H1 (cell line): ENCODE measurements at regions not wholly inside any gene's neighbourhood (a gene's known extent, or its start where the extent isn't known, plus 50 kb on each side); places are given as distances from the start of the nearest gene placed in this dataset.

Source experiments
- CTCF ChIA-PET: fragments of 300-600 bp; sonication (Branson Sonifier 250); formaldehyde crosslinking; loops from one replicate; lab custom pipeline; 2021; ENCODE audit not compliant: partially characterized antibody; lab: Charles Lee
- POLR2A ChIA-PET: fragments of 300-600 bp; sonication (Branson Sonifier 250); formaldehyde crosslinking; loops from one replicate; lab custom pipeline; 2021; ENCODE audit warnings: inconsistent platforms; ENCODE audit not compliant: partially characterized antibody; lab: Charles Lee
- DNase-seq, 2 experiments: peaks; one replicate each; pipeline versions ENCODE4 v3.0.0 to v3.0.0-alpha.2; 2010 to 2022; ENCODE audit warnings: low spot score in 2 of 2, low read depth in 1 of 2, mixed read lengths in 1 of 2
- FAIRE-seq: peaks from 2 replicates; lab custom pipeline; 2011; peaks lifted over from hg19 to GRCh38; lab: Jason Lieb, UNC
- H2AFZ ChIP-seq: 2 replicates; pipeline ENCODE4 v1.8.1; 2012; ENCODE audit warnings: low read length, inconsistent platforms
- H2AK5ac ChIP-seq: 2 replicates; pipeline ENCODE4 v1.6.1; 2013; ENCODE audit warnings: low read depth, low read length
- H2BK120ac ChIP-seq: replicated peaks from 2 replicates; pipeline ENCODE3; 2013; ENCODE audit warnings: low read depth, low read length, inconsistent platforms
- H2BK12ac ChIP-seq: 2 replicates; pipeline ENCODE4 v1.6.1; 2013; ENCODE audit warnings: low read depth, low read length
- H2BK15ac ChIP-seq: 2 replicates; pipeline ENCODE4 v1.6.1; 2013; ENCODE audit warnings: low read length
- H2BK20ac ChIP-seq: 2 replicates; pipeline ENCODE4 v1.6.1; 2013; ENCODE audit warnings: low read length
- H2BK5ac ChIP-seq: 2 replicates; pipeline ENCODE4 v1.6.1; 2013; ENCODE audit warnings: low read depth, low read length
- H3K14ac ChIP-seq: 2 replicates; pipeline ENCODE4 v1.6.1; 2013; ENCODE audit warnings: inconsistent platforms; ENCODE audit not compliant: insufficient read length
- H3K18ac ChIP-seq: 2 replicates; pipeline ENCODE4 v1.6.1; 2013; ENCODE audit warnings: low read length; ENCODE audit errors: extremely low read depth
- H3K23ac ChIP-seq: 2 replicates; pipeline ENCODE4 v1.6.1; 2013; ENCODE audit warnings: inconsistent platforms; ENCODE audit not compliant: insufficient read length
- H3K23me2 ChIP-seq: 2 replicates; pipeline ENCODE4 v1.6.1; 2013; ENCODE audit warnings: low read depth, low read length
- H3K27ac ChIP-seq: 2 replicates; pipeline ENCODE4 v1.6.1; 2011; ENCODE audit warnings: low read depth, low read length, inconsistent platforms
- H3K27me3 ChIP-seq, 4 experiments: replicated peaks in 1 of 4; 1 replicate in 1 of 4; 2 replicates in 3 of 4; pipeline versions ENCODE4 v1.6.1 to v1.8.1; 2011 to 2013; ENCODE audit warnings: low read length in 3 of 4, mild to moderate bottlenecking in 3 of 4, inconsistent platforms in 2 of 4, mixed read lengths in 2 of 4, moderate library complexity in 1 of 4; ENCODE audit not compliant: control insufficient read depth in 3 of 4, insufficient read depth in 3 of 4; ENCODE audit errors: extremely low read depth in 1 of 4
- H3K36me3 ChIP-seq, 4 experiments: 2 replicates each; pipeline versions ENCODE4 v1.6.1 to v1.8.1; 2011 to 2013; ENCODE audit warnings: mild to moderate bottlenecking in 4 of 4, low read length in 3 of 4, moderate library complexity in 2 of 4, control low read depth in 1 of 4, inconsistent platforms in 1 of 4; ENCODE audit not compliant: insufficient read depth in 4 of 4, control insufficient read depth in 2 of 4
- H3K4ac ChIP-seq: replicated peaks from 2 replicates; pipeline ENCODE3; 2013; ENCODE audit warnings: low read length, low read depth, mixed read lengths, inconsistent platforms; ENCODE audit not compliant: insufficient read length
- H3K4me1 ChIP-seq, 4 experiments: replicated peaks in 1 of 4; 1 replicate in 1 of 4; 2 replicates in 3 of 4; pipeline versions ENCODE4 v1.6.1 to v1.8.1; 2011 to 2013; ENCODE audit warnings: low read length in 3 of 4, inconsistent platforms in 2 of 4, mixed read lengths in 1 of 4; ENCODE audit not compliant: insufficient read depth in 4 of 4, control insufficient read depth in 3 of 4
- H3K4me2 ChIP-seq, 2 experiments: 2 replicates each; pipeline versions ENCODE4 v1.6.1 to v1.8.1; 2011 to 2013; ENCODE audit warnings: low read depth in 2 of 2, low read length in 2 of 2, control low read depth in 1 of 2, inconsistent platforms in 1 of 2, mild to moderate bottlenecking in 1 of 2; ENCODE audit not compliant: insufficient read depth in 1 of 2
- H3K4me3 ChIP-seq, 4 experiments: fragments of 200-600, 300-600 bp in 1 of 4; sonication (generic), shearing (Covaris generic), sonication (Bioruptor Twin) in 1 of 4; 2 replicates each; pipeline versions ENCODE4 v1.5.1 to v1.8.1; 2011 to 2016; ENCODE audit warnings: low read length in 4 of 4, low read depth in 3 of 4, control low read depth in 2 of 4, inconsistent platforms in 2 of 4, mild to moderate bottlenecking in 2 of 4, mixed read lengths in 1 of 4, moderate library complexity in 1 of 4; ENCODE audit not compliant: insufficient read depth in 2 of 4; ENCODE audit errors: extremely low read depth in 1 of 4
- H3K56ac ChIP-seq: replicated peaks from 2 replicates; pipeline ENCODE3; 2013; ENCODE audit warnings: low read depth, mild to moderate bottlenecking, mixed read lengths, low read length, inconsistent platforms; ENCODE audit not compliant: insufficient read length
- H3K79me1 ChIP-seq: 2 replicates; pipeline ENCODE4 v1.6.1; 2013; ENCODE audit warnings: low read depth, low read length, control low read depth
- H3K79me2 ChIP-seq, 2 experiments: 2 replicates each; pipeline versions ENCODE4 v1.6.1 to v1.8.1; 2012 to 2013; ENCODE audit warnings: low read length in 2 of 2, mild to moderate bottlenecking in 2 of 2, inconsistent platforms in 1 of 2; ENCODE audit not compliant: insufficient read depth in 2 of 2, control insufficient read depth in 1 of 2
- H3K9ac ChIP-seq, 4 experiments: replicated peaks in 1 of 4; 1 replicate in 1 of 4; 2 replicates in 3 of 4; pipeline versions ENCODE4 v1.6.1 to v1.8.1; 2011 to 2013; ENCODE audit warnings: low read depth in 3 of 4, low read length in 3 of 4, control low read depth in 2 of 4, mild to moderate bottlenecking in 2 of 4, moderate library complexity in 2 of 4, inconsistent platforms in 1 of 4; ENCODE audit errors: extremely low read depth in 1 of 4
- H3K9me3 ChIP-seq, 2 experiments: 2 replicates each; pipeline versions ENCODE4 v1.6.1 to v1.8.1; 2012 to 2013; ENCODE audit warnings: mild to moderate bottlenecking in 2 of 2, moderate library complexity in 2 of 2, control low read depth in 1 of 2, inconsistent platforms in 1 of 2, low read depth in 1 of 2, low read length in 1 of 2, mixed read lengths in 1 of 2; ENCODE audit not compliant: insufficient read depth in 2 of 2
- H4K20me1 ChIP-seq, 2 experiments: replicated peaks in 1 of 2; 2 replicates each; pipeline versions ENCODE3 to v1.8.1; 2011 to 2013; ENCODE audit warnings: inconsistent platforms in 2 of 2, low read length in 2 of 2, mild to moderate bottlenecking in 1 of 2; ENCODE audit not compliant: insufficient read depth in 2 of 2, control insufficient read depth in 1 of 2
- H4K5ac ChIP-seq: 2 replicates; pipeline ENCODE4 v1.6.1; 2013; ENCODE audit warnings: low read length, low read depth, mixed read lengths, inconsistent platforms; ENCODE audit not compliant: insufficient read length
- H4K8ac ChIP-seq: 2 replicates; pipeline ENCODE4 v1.8.0; 2013; ENCODE audit warnings: mild to moderate bottlenecking, moderate library complexity, low read length, inconsistent platforms; ENCODE audit not compliant: insufficient read depth; ENCODE audit errors: extremely low read depth
- H4K91ac ChIP-seq: replicated peaks from 2 replicates; pipeline ENCODE3; 2013; ENCODE audit warnings: low read length, mixed read lengths, inconsistent platforms; ENCODE audit not compliant: insufficient read length
- JUN ChIP-seq: IDR thresholded peaks from 2 replicates; pipeline ENCODE4 v1.6.1; 2011; ENCODE audit warnings: low read depth, mild to moderate bottlenecking, improper control_type of control experiment, low read length
- POU5F1 ChIP-seq: IDR thresholded peaks from 2 replicates; pipeline ENCODE4 v1.6.1; 2011; ENCODE audit warnings: low read depth, mild to moderate bottlenecking, low read length, moderate library complexity
- WGBS, 2 experiments: shearing (Covaris generic) in 1 of 2; methylation state at CpG; one replicate each; pipeline versions ENCODE4 v1.1.6 to v1.1.7; 2013 to 2015; ENCODE audit warnings: low lambda C conversion rate in 2 of 2, mixed read lengths in 2 of 2, inconsistent platforms in 1 of 2, low coverage in 1 of 2, missing lambda C conversion rate in 1 of 2; ENCODE audit not compliant: insufficient replicate concordance in 2 of 2, insufficient coverage in 1 of 2, insufficient read length in 1 of 2; ENCODE audit errors: extremely low coverage in 1 of 2, missing lambda C conversion rate in 1 of 2; 5-methylcytosine and 5-hydroxymethylcytosine counted together

DNA sequence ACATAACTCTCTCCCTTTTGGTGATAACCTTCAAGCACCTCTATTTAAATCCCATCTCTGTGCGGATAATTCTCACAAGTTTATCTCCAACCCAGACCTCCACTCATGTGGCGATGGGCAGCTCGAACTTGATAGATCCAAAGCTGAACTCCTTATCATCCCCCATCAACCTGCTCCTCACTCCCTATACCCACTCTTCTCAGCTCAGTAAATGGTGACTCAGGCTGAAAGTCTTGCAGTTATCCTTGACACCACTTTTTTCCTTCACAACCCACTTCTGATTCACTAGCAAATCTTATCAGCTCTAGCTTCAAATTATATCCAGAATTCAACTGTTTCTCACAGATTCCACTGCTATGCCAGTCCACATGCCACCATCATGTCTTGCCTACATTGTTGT, 155.3 kb upstream of the STXBP5 start:
- no peak overlapping the region for H3K23ac ChIP-seq
- H2BK20ac ChIP-seq, result no peak overlapping the region
- POLR2A ChIA-PET, result no interaction called here
- FAIRE-seq (no peak), DNase-seq (no peak)
- no peak overlapping the region for H3K4ac ChIP-seq
- H4K20me1 ChIP-seq, result no peaks in the 10 kb centered on the region
- no peaks in the 10 kb centered on the region for H3K27me3 ChIP-seq
- no peaks in the 10 kb centered on the region for H3K79me2 ChIP-seq
- TF ChIP-seq JUN, result no peak
- no peak for TF ChIP-seq POU5F1
- no peak overlapping the region for H3K9ac ChIP-seq
- no peak overlapping the region for H3K56ac ChIP-seq
- H2AFZ ChIP-seq, result no peak overlapping the region
- no peak overlapping the region for H2BK120ac ChIP-seq
- 93% methylated on average over 3 of the region's 3 CpGs; no CpG with 5 or more reads in 1 of the 2 experiments for WGBS, 2 experiments
- H2BK15ac ChIP-seq, result no peak overlapping the region
- no peak overlapping the region for H2AK5ac ChIP-seq
- H3K9me3 ChIP-seq, result 0 out of 4 replicates have a peak, but pooled peaks cover 0 to 2% of the 10 kb centered on the region in 2 experiments
- H3K36me3 ChIP-seq, result no peaks in the 10 kb centered on the region; a peak in 1 of 8 replicates
- H3K14ac ChIP-seq, result no peak overlapping the region
- H3K23me2 ChIP-seq, result no peaks in the 10 kb centered on the region; the same call in 1 of the 2 replicates
- H3K4me1 ChIP-seq, result peaks cover 0 to 7% (median 6%) of the 10 kb centered on the region in 4 experiments; a peak in 4 of 7 replicates
- no peak overlapping the region for H3K18ac ChIP-seq
- no peaks in the 10 kb centered on the region for H3K79me1 ChIP-seq
- no peak overlapping the region for H2BK5ac ChIP-seq
- no peak overlapping the region for H4K8ac ChIP-seq
- no peak overlapping the region for H3K27ac ChIP-seq
- no peak overlapping the region for H4K91ac ChIP-seq
- CTCF ChIA-PET, result interaction anchor here (0.8 to 2.0 kb wide), 4 partner anchors 12 to 88 kb away, joined by 3 to 6 read pairs (median 4); no protein-coding TSS in a partner anchor
- H3K4me2 ChIP-seq, result no peak overlapping the region
- H4K5ac ChIP-seq, result no peak overlapping the region
- H3K4me3 ChIP-seq, result no peak overlapping the region
- H2BK12ac ChIP-seq, result no peak overlapping the region
